Keratinocyte (primary cell): ENCODE measurements at regions not wholly inside any gene's neighbourhood (a gene's known extent, or its start where the extent isn't known, plus 50 kb on each side); places are given as distances from the start of the nearest gene placed in this dataset.

Source experiments
- DNase-seq: peaks from one replicate; pipeline ENCODE4 v3.0.0-alpha.2; 2011; ENCODE audit warnings: low read depth, missing footprints, low spot score
- FAIRE-seq: peaks from 2 replicates; lab custom pipeline; 2011; peaks lifted over from hg19 to GRCh38; lab: Jason Lieb, UNC
- H2AFZ ChIP-seq: 2 replicates; pipeline ENCODE4 v1.6.0; 2012; ENCODE audit warnings: low read length, control low read depth, inconsistent platforms; ENCODE audit not compliant: control insufficient read depth
- H3K27ac ChIP-seq: 2 replicates; pipeline ENCODE4 v1.5.1; 2011; ENCODE audit warnings: low read length; ENCODE audit not compliant: control insufficient read depth, insufficient read depth
- H3K27me3 ChIP-seq: 3 replicates; pipeline ENCODE4 v1.6.0; 2011; ENCODE audit warnings: low read length; ENCODE audit not compliant: control insufficient read depth, insufficient read depth; ENCODE audit errors: extremely low read depth
- H3K36me3 ChIP-seq, 2 experiments: 2 replicates in 1 of 2; 3 replicates in 1 of 2; pipeline ENCODE4 v1.5.1; 2011; ENCODE audit warnings: low read length in 2 of 2, mild to moderate bottlenecking in 1 of 2; ENCODE audit not compliant: control insufficient read depth in 2 of 2, insufficient read depth in 2 of 2; ENCODE audit errors: extremely low read depth in 1 of 2
- H3K4me1 ChIP-seq: 3 replicates; pipeline ENCODE4 v1.5.1; 2011; ENCODE audit warnings: low read length; ENCODE audit not compliant: control insufficient read depth, insufficient read depth; ENCODE audit errors: extremely low read depth
- H3K4me2 ChIP-seq: 3 replicates; pipeline ENCODE4 v1.6.0; 2011; ENCODE audit warnings: low read depth, low read length; ENCODE audit not compliant: control insufficient read depth, insufficient read depth; ENCODE audit errors: extremely low read depth
- H3K4me3 ChIP-seq, 3 experiments: fragments of 200-600 bp in 1 of 3; sonication (generic) in 1 of 3; 2 replicates in 2 of 3; 3 replicates in 1 of 3; pipeline ENCODE4 v1.5.1; 2011 to 2016; ENCODE audit warnings: low read length in 3 of 3, mild to moderate bottlenecking in 3 of 3, control low read depth in 2 of 3, inconsistent platforms in 1 of 3, low read depth in 1 of 3, mixed read lengths in 1 of 3, mixed run types in 1 of 3, moderate library complexity in 1 of 3; ENCODE audit not compliant: control insufficient read depth in 2 of 3, insufficient read depth in 2 of 3; ENCODE audit errors: extremely low read depth in 1 of 3
- H3K79me2 ChIP-seq: 2 replicates; pipeline ENCODE4 v1.6.0; 2012; ENCODE audit warnings: low read length; ENCODE audit not compliant: control insufficient read depth, insufficient read depth
- H3K9ac ChIP-seq: 3 replicates; pipeline ENCODE4 v1.6.0; 2011; ENCODE audit warnings: low read length; ENCODE audit not compliant: control insufficient read depth, insufficient read depth; ENCODE audit errors: extremely low read depth
- H3K9me1 ChIP-seq: 3 replicates; pipeline ENCODE4 v1.6.0; 2011; ENCODE audit warnings: low read length; ENCODE audit not compliant: control insufficient read depth, insufficient read depth; ENCODE audit errors: extremely low read depth
- H3K9me3 ChIP-seq: 2 replicates; pipeline ENCODE4 v1.5.1; 2012; ENCODE audit warnings: low read depth, low read length; ENCODE audit not compliant: control insufficient read depth
- H4K20me1 ChIP-seq: 3 replicates; pipeline ENCODE4 v1.6.0; 2011; ENCODE audit warnings: low read length; ENCODE audit not compliant: control insufficient read depth, insufficient read depth; ENCODE audit errors: extremely low read depth
- EZH2 ChIP-seq: IDR thresholded peaks from one replicate; pipeline ENCODE4 v1.6.1; 2012; ENCODE audit warnings: inconsistent platforms, mild to moderate bottlenecking, low read length, moderate library complexity
- dilution Hi-C: fragments of 300-500 bp; cut with MboI; formaldehyde crosslinking; loops from one replicate; pipeline ENCODE4 v1.7.0; 2020; ENCODE audit warnings: low sequenced_read_pairs; ENCODE audit not compliant: extremely low pct_ligation_motif_present
- TF ChIP-seq, protein P1 (sequence below), 3 experiments: IDR thresholded peaks in 1 of 3; conservative IDR thresholded peaks in 1 of 3; optimal IDR thresholded peaks in 1 of 3; 2 replicates in 2 of 3; 3 replicates in 1 of 3; pipeline versions ENCODE3 to v1.5.1; 2011; ENCODE audit warnings: low read length in 3 of 3, mild to moderate bottlenecking in 3 of 3, moderate library complexity in 2 of 3, control low read depth in 1 of 3, inconsistent platforms in 1 of 3; ENCODE audit not compliant: insufficient read depth in 2 of 3; ENCODE audit errors: extremely low read depth in 1 of 3

DNA sequence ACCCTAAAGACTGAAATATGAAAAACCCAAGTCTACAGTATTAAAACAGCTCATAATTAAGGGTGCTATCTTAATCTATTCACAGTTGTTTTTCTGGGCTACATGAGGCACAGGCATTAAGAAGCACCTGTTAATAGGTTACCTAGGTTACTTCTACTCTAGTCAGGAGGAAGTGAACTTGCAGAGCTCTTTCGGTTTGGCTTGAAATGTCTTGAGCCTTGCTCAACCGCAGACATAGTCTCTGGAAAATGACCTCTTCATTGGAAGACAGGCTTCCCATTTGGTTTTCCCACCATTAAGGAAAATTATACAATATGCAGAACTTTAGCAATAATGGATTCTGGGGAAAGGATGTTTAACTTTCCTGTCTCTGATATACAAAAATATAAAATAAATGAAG, 142.3 kb upstream of the KCNJ3 start:
- TF ChIP-seq, protein P1, sequence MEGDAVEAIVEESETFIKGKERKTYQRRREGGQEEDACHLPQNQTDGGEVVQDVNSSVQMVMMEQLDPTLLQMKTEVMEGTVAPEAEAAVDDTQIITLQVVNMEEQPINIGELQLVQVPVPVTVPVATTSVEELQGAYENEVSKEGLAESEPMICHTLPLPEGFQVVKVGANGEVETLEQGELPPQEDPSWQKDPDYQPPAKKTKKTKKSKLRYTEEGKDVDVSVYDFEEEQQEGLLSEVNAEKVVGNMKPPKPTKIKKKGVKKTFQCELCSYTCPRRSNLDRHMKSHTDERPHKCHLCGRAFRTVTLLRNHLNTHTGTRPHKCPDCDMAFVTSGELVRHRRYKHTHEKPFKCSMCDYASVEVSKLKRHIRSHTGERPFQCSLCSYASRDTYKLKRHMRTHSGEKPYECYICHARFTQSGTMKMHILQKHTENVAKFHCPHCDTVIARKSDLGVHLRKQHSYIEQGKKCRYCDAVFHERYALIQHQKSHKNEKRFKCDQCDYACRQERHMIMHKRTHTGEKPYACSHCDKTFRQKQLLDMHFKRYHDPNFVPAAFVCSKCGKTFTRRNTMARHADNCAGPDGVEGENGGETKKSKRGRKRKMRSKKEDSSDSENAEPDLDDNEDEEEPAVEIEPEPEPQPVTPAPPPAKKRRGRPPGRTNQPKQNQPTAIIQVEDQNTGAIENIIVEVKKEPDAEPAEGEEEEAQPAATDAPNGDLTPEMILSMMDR (optimal IDR thresholded peaks at IDR 0.05 in 1 of 3, IDR thresholded peaks at IDR 0.05 in 1 of 3, conservative IDR thresholded peaks at IDR 0.05 in 1 of 3; ENCODE audit: extremely low read depth in 1 of 3, insufficient read depth in 2 of 3, low read length in 3 of 3): no peak
- no peak for TF ChIP-seq EZH2
- no peaks in the 10 kb centered on the region for H3K9me1 ChIP-seq
- H3K27ac ChIP-seq: no peak overlapping the region
- H3K36me3 ChIP-seq: no peaks in the 10 kb centered on the region
- H3K79me2 ChIP-seq: no peaks in the 10 kb centered on the region
- dilution Hi-C loops: no loop called here
- no peak for FAIRE-seq
- no peaks in the 10 kb centered on the region for H3K4me1 ChIP-seq
- no peak overlapping the region for H3K4me3 ChIP-seq
- DNase-seq: no peak
- H3K9ac ChIP-seq: no peak overlapping the region
- no peak overlapping the region for H2AFZ ChIP-seq
- no peaks in the 10 kb centered on the region for H3K9me3 ChIP-seq
- no peak overlapping the region for H3K4me2 ChIP-seq
- no peaks in the 10 kb centered on the region for H4K20me1 ChIP-seq
- no peaks in the 10 kb centered on the region for H3K27me3 ChIP-seq

DNA sequence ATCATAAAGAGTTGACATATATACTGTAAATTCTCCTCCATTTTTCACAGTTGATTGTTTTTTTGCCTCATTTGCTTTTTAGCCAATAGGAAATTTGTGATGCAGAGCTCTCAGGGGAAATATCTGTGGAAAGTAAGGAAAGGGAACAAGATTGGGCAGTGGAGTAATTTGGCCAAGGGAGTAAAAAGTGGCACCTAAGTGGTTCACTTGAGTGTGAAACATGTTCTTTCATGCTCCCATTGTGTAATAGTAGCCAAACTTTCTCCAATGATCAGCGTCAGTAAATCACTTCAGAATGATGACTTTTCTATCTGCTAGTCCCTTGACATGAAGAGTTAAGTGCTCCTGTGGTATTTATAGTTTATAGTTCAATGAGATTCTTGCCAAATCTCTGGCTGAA, 141.9 kb upstream of the KCNJ3 start:
- Histone ChIP-seq H3K27me3 (no peaks in the 10 kb centered on the region), H4K20me1 (no peaks in the 10 kb centered on the region), H3K9me1 (no peaks in the 10 kb centered on the region), H3K9me3 (no peaks in the 10 kb centered on the region), H2AFZ (no peak overlapping the region), H3K4me2 (no peak overlapping the region), H3K27ac (no peak overlapping the region), H3K36me3 (no peaks in the 10 kb centered on the region), H3K79me2 (no peaks in the 10 kb centered on the region), H3K4me1 (no peaks in the 10 kb centered on the region), H3K9ac (no peak overlapping the region), H3K4me3 (no peak overlapping the region)
- dilution Hi-C loops: no loop called here
- FAIRE-seq (no peak), DNase-seq (no peak)
- TF ChIP-seq, protein P1 (optimal IDR thresholded peaks at IDR 0.05 in 1 of 3, IDR thresholded peaks at IDR 0.05 in 1 of 3, conservative IDR thresholded peaks at IDR 0.05 in 1 of 3; ENCODE audit: extremely low read depth in 1 of 3, insufficient read depth in 2 of 3, low read length in 3 of 3): no peak
- no peak for TF ChIP-seq EZH2
